Upper lobe of left lung (tissue), 4 donors: ENCODE measurements at regions not wholly inside any gene's neighbourhood (a gene's known extent, or its start where the extent isn't known, plus 50 kb on each side); places are given as distances from the start of the nearest gene placed in this dataset.

Source experiments
- EP300 ChIP-seq, 4 donors: sonication (generic); formaldehyde crosslinking; IDR thresholded peaks; one replicate each; pipeline ENCODE4 v1.5.1; 2017; ENCODE audit warnings: antibody characterized with exemption in 4 of 4, control low read depth in 2 of 4
- TF ChIP-seq, protein P1 (sequence below), 6 experiments: fragments of 450-650 bp in 4 of 6; fragments of 200-600 bp in 2 of 6; sonication (generic) in 2 of 6; IDR thresholded peaks; one replicate each; pipeline ENCODE4 v1.5.1; 2016 to 2019; ENCODE audit warnings: antibody characterized with exemption in 6 of 6

DNA sequence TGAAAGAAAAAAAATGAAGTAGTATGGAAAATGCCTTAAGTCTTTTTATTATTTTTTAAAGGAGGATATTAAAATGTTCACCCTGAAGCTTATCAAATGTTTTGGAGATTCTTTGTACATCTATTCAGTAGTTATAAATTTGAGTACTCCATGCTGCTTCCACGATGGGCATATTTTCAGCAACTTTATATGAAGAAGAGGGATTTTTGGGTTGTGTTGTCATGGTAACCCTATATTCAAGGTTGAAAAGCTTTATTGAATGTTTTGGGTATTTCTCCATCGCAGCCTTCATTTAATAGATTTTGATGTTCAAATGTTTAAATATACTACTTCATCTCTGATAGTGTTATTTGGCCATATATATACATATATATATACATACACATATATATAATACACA, 557.5 kb downstream of the CAAP1 start:
- TF ChIP-seq EP300 (IDR thresholded peaks at IDR 0.05) = no peak
- TF ChIP-seq, protein P1, sequence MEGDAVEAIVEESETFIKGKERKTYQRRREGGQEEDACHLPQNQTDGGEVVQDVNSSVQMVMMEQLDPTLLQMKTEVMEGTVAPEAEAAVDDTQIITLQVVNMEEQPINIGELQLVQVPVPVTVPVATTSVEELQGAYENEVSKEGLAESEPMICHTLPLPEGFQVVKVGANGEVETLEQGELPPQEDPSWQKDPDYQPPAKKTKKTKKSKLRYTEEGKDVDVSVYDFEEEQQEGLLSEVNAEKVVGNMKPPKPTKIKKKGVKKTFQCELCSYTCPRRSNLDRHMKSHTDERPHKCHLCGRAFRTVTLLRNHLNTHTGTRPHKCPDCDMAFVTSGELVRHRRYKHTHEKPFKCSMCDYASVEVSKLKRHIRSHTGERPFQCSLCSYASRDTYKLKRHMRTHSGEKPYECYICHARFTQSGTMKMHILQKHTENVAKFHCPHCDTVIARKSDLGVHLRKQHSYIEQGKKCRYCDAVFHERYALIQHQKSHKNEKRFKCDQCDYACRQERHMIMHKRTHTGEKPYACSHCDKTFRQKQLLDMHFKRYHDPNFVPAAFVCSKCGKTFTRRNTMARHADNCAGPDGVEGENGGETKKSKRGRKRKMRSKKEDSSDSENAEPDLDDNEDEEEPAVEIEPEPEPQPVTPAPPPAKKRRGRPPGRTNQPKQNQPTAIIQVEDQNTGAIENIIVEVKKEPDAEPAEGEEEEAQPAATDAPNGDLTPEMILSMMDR (IDR thresholded peaks at IDR 0.05) = no peak
